ENCODE measurements at regions not wholly inside any gene's neighbourhood (a gene's known extent, or its start where the extent isn't known, plus 50 kb on each side); places are given as distances from the start of the nearest gene placed in this dataset.

DNA sequence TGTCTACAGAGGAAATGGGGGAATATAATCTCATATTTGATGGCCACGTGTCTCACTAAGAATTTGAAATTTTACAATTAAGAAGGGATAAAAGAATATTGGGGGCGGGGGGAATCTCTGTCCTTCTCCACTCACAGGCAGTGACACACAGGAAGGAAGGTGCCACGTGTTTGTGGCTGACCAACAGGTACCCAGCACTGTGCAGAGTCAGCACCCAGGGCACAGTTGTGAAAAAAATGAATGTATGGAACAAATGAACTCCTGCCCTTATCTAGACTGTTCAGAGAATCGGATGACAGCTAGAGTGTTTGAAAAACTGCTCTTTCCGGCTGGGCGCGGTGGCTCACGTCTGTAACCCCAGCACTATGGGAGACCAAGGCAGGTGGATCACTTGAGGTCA, 317.0 kb upstream of the MYT1L start:
- TF ChIP-seq POLR2A (IDR thresholded peaks at IDR 0.05): no peak
- no peak for TF ChIP-seq EP300 (IDR thresholded peaks at IDR 0.05)
- TF ChIP-seq, protein P1, sequence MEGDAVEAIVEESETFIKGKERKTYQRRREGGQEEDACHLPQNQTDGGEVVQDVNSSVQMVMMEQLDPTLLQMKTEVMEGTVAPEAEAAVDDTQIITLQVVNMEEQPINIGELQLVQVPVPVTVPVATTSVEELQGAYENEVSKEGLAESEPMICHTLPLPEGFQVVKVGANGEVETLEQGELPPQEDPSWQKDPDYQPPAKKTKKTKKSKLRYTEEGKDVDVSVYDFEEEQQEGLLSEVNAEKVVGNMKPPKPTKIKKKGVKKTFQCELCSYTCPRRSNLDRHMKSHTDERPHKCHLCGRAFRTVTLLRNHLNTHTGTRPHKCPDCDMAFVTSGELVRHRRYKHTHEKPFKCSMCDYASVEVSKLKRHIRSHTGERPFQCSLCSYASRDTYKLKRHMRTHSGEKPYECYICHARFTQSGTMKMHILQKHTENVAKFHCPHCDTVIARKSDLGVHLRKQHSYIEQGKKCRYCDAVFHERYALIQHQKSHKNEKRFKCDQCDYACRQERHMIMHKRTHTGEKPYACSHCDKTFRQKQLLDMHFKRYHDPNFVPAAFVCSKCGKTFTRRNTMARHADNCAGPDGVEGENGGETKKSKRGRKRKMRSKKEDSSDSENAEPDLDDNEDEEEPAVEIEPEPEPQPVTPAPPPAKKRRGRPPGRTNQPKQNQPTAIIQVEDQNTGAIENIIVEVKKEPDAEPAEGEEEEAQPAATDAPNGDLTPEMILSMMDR (IDR thresholded peaks at IDR 0.05): no peak
